GM18505 (cell line): ENCODE measurements at regions not wholly inside any gene's neighbourhood (a gene's known extent, or its start where the extent isn't known, plus 50 kb on each side); places are given as distances from the start of the nearest gene placed in this dataset.

Source experiments
- ATAC-seq: cut with Tn5 transposase; IDR thresholded peaks from one replicate; pipeline ENCODE4 v1.9.1; 2021; ENCODE audit not compliant: unreplicated experiment
- POLR2A ChIP-seq: IDR thresholded peaks from 4 replicates; pipeline ENCODE4 v1.6.1; 2011; ENCODE audit warnings: borderline replicate concordance; ENCODE audit not compliant: insufficient read depth, insufficient read length; ENCODE audit errors: extremely low read depth

- no peak for ATAC-seq
- TF ChIP-seq POLR2A: no peak
Observed at GRCh38 chr2:18446715-18447114, 113.7 kb downstream of the RDH14 start.

DNA sequence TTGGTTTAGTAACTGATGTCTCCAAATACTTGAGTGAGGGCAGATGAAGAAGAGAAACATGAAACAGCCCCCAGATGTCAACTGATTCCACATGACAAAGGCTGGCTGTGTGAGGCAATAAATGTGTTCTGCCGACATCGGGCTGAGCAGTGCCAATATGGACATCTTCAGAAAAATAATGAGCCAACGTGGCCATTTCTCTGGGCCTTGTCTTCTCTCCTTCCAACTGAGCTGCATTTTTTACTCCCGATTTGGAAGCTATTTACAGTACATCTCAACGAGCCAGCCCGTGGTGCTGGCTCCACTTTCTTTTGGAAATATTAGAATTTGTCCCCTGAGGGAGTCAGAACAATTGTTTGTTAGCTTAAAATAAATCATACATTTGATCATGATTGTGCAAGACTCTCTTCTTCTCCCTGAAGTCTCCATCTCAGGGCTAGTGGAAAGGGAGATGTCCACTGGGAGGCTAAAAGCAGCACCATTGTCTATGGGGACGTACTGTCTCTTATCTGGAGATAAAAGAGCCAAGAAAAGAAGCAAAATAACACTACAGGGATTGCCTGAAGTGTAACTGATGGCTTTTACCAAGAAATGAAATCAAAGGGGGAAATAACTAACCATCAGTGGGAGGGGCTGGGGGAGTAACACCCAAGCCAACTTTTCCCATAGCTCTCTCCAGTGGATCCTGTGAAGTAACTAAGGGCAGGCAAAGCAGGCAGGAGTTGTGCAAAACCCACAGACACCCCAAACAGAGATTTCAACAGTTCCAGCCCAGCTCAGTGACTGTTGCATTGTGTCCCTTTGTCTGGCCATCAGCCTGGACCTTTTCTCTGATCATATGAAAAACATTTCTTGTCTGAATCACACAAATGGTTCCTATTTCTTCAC, 114.8 kb downstream of the RDH14 start:
- ATAC-seq: no peak
- no peak for TF ChIP-seq POLR2A

GRCh38 chr2:18444806-18445205, 115.6 kb downstream of the RDH14 start:
- no peak for ATAC-seq
- no peak for TF ChIP-seq POLR2A

DNA sequence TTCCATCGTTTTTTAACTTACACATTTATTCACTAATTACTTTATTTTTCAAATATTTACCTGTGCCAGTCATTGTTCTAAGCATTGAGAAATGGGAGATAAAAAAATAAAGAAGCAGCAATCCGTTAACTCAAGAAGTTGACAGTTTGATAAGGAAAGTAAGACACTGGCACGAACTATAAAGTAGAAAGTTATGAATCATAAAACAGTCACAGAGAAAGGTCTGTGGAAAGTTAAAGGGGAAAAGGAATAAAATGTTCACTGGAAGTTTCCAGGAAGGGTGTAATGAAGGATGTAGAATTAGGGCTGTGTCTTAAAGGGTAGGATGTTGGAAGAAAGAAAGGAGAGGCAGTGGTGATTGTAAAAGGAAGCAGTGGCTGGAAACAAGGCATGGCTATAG, 118.9 kb downstream of the RDH14 start:
- no peak for ATAC-seq

DNA sequence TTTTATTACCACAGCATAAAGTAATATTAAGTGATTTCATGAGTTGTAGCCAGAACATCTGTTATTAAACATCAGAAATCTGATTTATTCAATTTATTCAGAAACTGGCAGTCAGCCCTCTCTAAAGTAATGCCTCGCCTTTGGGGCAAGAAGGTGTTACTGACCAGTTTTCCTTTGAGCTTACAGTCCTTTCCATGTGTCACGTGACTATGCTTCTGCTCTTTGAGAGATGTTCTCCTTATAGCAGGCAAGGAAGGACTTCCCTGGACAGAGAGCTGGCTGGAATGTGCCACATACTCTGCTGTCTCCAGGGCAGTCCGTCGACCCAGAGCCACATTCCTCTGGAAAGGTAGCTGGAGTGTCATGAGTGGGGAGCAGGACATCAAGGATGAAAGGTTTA, 119.7 kb downstream of the RDH14 start:
- no peak for TF ChIP-seq POLR2A
- ATAC-seq: no peak

More for the DNA sequence above, 118.9 kb downstream of the RDH14 start:
- no peak for TF ChIP-seq POLR2A

- no peak for TF ChIP-seq POLR2A
- ATAC-seq: no peak
Observed at GRCh38 chr2:18440141-18440661, 120.3 kb downstream of the RDH14 start.

DNA sequence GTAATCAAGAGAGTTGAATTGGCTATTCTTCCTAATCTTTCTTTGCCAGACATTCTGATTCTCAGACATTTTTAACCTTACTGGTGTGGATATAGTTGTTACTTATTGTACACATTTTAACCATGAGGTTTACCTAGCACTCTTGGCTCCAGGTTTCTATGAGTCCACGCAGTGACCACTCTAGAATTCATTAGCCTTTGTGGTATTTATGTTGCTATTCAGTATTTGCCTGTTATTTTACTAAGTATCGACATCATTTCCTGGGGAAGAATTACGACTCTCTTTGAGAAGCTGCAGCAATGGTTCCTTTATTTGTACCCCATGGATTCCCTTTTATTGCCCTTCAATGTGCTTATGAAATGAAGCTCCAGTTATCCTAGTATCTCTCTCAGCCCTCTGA, 120.7 kb downstream of the RDH14 start:
- TF ChIP-seq POLR2A: no peak
- no peak for ATAC-seq

GRCh38 chr2:18437909-18438308, 122.5 kb downstream of the RDH14 start:
- TF ChIP-seq POLR2A: no peak
- no peak for ATAC-seq

- no peak for ATAC-seq
- TF ChIP-seq POLR2A: no peak
Observed at GRCh38 chr2:18436503-18437005, 123.9 kb downstream of the RDH14 start.

- no peak for ATAC-seq
- no peak for TF ChIP-seq POLR2A
Observed at GRCh38 chr2:18435426-18436037, 124.9 kb downstream of the RDH14 start.

DNA sequence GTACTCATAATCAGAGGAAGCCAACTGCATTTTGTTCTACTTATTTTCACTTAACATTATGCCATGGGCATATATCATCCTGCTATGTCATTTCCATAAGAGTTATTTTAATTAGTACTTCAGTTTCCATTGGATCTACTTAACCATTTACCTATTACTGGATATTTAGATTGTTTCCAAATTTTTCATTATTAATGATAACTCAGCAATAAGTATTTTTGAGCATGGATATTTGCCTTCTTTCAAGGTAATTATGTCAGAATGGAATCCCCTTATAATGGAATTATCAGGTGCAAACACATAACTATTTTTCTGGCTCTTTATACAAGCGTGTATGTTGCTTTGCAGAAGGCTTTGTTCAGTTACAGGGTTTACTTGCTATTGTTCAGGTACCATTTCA, 126.6 kb downstream of the RDH14 start:
- ATAC-seq: no peak

DNA sequence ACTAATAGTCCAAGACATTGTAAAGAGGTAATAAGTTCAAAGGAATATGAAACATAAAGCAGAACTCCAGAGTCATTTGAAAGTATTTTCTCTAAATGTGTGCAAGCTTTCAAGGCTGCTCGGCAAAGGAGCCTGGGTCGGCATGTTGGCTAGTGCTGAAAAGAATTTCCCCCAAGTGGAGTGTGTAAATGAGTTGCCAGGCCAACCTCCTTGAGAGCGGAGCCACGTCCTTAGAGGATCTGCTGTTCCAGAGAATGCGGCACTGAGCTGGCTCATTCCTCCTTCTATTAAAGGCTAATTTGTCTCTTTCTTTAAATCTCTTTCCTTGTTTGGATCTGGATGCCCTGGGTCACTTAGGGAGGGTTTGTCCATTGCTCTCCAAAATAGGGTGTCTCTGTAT, 127.5 kb downstream of the RDH14 start:
- TF ChIP-seq POLR2A: no peak
- no peak for ATAC-seq

More for the DNA sequence above, 126.6 kb downstream of the RDH14 start:
- TF ChIP-seq POLR2A: no peak

DNA sequence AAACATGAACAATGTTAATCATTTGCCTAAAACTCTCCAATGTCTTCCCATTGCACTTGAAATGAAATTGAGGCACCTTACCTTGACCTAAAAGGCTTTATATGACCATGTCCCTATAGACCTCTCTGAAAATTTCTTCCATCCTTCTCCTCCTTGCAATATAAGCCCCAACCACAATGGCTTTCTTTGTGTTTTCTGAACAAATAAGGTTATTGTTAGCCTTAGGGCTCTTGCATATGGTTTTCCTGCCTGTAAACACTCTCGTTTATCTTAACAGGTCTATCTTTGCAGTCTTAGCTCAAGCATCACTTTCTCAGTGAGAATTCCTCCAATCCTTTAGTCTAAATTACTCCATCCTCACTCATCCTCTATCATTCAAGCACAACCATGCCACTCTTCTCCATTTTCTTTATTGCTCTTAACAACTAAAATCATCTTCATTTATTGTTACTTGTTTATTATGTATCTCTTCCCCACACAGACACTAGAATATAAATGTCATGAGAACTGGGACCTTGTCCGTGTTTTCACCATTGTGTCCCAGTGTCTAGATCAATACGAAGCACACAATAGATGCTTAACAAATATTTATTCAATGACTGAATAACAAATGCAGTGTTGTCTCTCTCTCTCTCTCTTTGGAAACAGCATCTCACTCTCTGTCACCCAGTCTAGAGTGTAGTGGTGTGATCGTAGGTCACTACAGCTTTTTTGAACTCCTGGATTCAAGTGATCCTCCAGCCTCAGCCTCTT, 129.3 kb downstream of the RDH14 start:
- no peak for TF ChIP-seq POLR2A
- ATAC-seq: no peak
